Neural cell (in vitro differentiated cells): ENCODE measurements at regions not wholly inside any gene's neighbourhood (a gene's known extent, or its start where the extent isn't known, plus 50 kb on each side); places are given as distances from the start of the nearest gene placed in this dataset.

Experiments used
- CTCF ChIP-seq: fragments of 450-650 bp; IDR thresholded peaks from 2 replicates; pipeline ENCODE4 v1.5.1; 2014; ENCODE audit warnings: antibody characterized with exemption, mild to moderate bottlenecking, moderate library complexity; ENCODE audit not compliant: poor library complexity, severe bottlenecking
- EP300 ChIP-seq: fragments of 450-650 bp; conservative IDR thresholded peaks from 2 replicates; pipeline ENCODE4 v1.6.1; 2014; ENCODE audit warnings: antibody characterized with exemption, mild to moderate bottlenecking, moderate library complexity; ENCODE audit not compliant: poor library complexity, severe bottlenecking
- EZH2 ChIP-seq: fragments of 200-600, 300-800 bp; shearing (Covaris generic), sonication (generic); IDR thresholded peaks from 2 replicates; pipeline ENCODE4 v1.6.1; 2014; ENCODE audit warnings: antibody characterized with exemption, low read length, borderline replicate concordance, mild to moderate bottlenecking; ENCODE audit not compliant: insufficient read depth, poor library complexity, severe bottlenecking
- MXI1 ChIP-seq: fragments of 450-650 bp; conservative IDR thresholded peaks from 2 replicates; pipeline ENCODE4 v1.6.1; 2014; ENCODE audit warnings: antibody characterized with exemption, mild to moderate bottlenecking; ENCODE audit not compliant: poor library complexity, severe bottlenecking
- POLR2AphosphoS5 ChIP-seq: IDR thresholded peaks from 2 replicates; pipeline ENCODE4 v1.6.1; 2012
- RAD21 ChIP-seq: fragments of 450-650 bp; conservative IDR thresholded peaks from 2 replicates; pipeline ENCODE4 v1.6.1; 2014; ENCODE audit warnings: antibody characterized with exemption, mild to moderate bottlenecking, moderate library complexity
- REST ChIP-seq: IDR thresholded peaks from 2 replicates; pipeline ENCODE4 v1.6.1; 2012; ENCODE audit warnings: borderline replicate concordance
- SMC3 ChIP-seq: fragments of 450-650 bp; conservative IDR thresholded peaks from 2 replicates; pipeline ENCODE4 v1.6.1; 2014; ENCODE audit warnings: antibody characterized with exemption, mild to moderate bottlenecking, moderate library complexity; ENCODE audit not compliant: poor library complexity
- TAF1 ChIP-seq: IDR thresholded peaks from 2 replicates; pipeline ENCODE4 v1.6.1; 2012; ENCODE audit warnings: low read depth

GRCh38 chr5:82982846-82983245 is 94.3 kb downstream of the TMEM167A start:
- TF ChIP-seq RAD21 (no peak), CTCF (no peak), POLR2AphosphoS5 (no peak), EZH2 (no peak), TAF1 (no peak), SMC3 (no peak), EP300 (no peak), REST (no peak), MXI1 (no peak)
